GM06990 (cell line): ENCODE measurements at regions not wholly inside any gene's neighbourhood (a gene's known extent, or its start where the extent isn't known, plus 50 kb on each side); places are given as distances from the start of the nearest gene placed in this dataset.

Experiments
- DNase-seq: peaks from one replicate; pipeline ENCODE4 v3.0.0-alpha.2; 2011; ENCODE audit not compliant: insufficient read length; ENCODE audit errors: extremely low read depth
- H3K27me3 ChIP-seq: replicated peaks from 2 replicates; pipeline ENCODE4 v1.6.0; 2011; ENCODE audit warnings: low read length; ENCODE audit not compliant: control insufficient read depth, insufficient read depth
- H3K36me3 ChIP-seq: 2 replicates; pipeline ENCODE4 v1.5.1; 2011; ENCODE audit warnings: low read length; ENCODE audit not compliant: control insufficient read depth, insufficient read depth
- H3K4me3 ChIP-seq: replicated peaks from 2 replicates; pipeline ENCODE4 v1.5.1; 2011; ENCODE audit warnings: low read depth, mild to moderate bottlenecking, control low read depth, low read length
- TF ChIP-seq, protein P1 (sequence below): IDR thresholded peaks from 2 replicates; pipeline ENCODE4 v1.5.1; 2011; ENCODE audit warnings: low read length, control low read depth, mild to moderate bottlenecking, inconsistent platforms; ENCODE audit not compliant: insufficient read depth, poor library complexity, severe bottlenecking

DNA sequence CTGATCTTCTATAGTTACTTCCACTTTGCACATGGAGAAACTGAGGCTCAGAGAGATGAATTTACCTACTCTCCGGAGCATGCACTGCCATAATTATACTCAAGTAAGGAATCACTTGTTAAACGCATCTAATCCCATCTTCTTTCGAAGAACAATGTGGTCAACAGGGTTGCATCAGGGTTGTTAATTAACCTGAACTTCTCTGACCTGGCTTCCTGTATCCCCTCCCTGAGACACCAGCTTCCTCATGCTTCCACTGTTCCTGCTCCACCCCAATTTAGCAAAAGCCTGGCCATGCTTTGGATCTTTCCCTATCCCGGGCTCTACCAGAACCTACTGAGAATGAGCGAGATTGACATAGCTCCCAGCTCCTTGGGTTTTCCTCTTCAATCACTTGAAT is 136.7 kb downstream of the SMIM20 start:
- no peak overlapping the region for H3K4me3 ChIP-seq
- no peaks in the 10 kb centered on the region for H3K27me3 ChIP-seq
- H3K36me3 ChIP-seq = no peaks in the 10 kb centered on the region
- DNase-seq = no peak
- TF ChIP-seq, protein P1, sequence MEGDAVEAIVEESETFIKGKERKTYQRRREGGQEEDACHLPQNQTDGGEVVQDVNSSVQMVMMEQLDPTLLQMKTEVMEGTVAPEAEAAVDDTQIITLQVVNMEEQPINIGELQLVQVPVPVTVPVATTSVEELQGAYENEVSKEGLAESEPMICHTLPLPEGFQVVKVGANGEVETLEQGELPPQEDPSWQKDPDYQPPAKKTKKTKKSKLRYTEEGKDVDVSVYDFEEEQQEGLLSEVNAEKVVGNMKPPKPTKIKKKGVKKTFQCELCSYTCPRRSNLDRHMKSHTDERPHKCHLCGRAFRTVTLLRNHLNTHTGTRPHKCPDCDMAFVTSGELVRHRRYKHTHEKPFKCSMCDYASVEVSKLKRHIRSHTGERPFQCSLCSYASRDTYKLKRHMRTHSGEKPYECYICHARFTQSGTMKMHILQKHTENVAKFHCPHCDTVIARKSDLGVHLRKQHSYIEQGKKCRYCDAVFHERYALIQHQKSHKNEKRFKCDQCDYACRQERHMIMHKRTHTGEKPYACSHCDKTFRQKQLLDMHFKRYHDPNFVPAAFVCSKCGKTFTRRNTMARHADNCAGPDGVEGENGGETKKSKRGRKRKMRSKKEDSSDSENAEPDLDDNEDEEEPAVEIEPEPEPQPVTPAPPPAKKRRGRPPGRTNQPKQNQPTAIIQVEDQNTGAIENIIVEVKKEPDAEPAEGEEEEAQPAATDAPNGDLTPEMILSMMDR = no peak

DNA sequence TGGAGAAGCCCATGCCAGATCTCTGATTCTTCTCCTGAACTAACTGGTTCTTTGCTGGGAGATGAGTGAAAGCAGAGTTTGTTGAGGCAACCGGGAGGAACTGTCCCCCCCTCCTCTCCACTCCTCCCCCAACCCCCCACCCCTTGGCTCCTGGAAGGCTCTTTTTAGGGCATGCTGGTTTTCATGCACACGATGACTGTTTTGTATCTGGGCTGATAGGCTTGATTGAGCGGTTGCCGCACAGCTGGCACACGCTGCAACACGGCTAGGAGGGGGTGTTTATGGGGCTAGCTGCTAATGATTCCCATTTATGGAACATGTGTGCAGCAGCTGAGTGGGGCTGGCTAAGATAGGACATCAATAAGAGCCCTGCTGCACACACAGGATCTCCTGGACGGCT is 137.2 kb downstream of the SMIM20 start:
- TF ChIP-seq, protein P1 = no peak
- no peak overlapping the region for H3K4me3 ChIP-seq
- H3K36me3 ChIP-seq = no peaks in the 10 kb centered on the region
- no peaks in the 10 kb centered on the region; the same call in 1 of the 2 replicates for H3K27me3 ChIP-seq
- DNase-seq = no peak

DNA sequence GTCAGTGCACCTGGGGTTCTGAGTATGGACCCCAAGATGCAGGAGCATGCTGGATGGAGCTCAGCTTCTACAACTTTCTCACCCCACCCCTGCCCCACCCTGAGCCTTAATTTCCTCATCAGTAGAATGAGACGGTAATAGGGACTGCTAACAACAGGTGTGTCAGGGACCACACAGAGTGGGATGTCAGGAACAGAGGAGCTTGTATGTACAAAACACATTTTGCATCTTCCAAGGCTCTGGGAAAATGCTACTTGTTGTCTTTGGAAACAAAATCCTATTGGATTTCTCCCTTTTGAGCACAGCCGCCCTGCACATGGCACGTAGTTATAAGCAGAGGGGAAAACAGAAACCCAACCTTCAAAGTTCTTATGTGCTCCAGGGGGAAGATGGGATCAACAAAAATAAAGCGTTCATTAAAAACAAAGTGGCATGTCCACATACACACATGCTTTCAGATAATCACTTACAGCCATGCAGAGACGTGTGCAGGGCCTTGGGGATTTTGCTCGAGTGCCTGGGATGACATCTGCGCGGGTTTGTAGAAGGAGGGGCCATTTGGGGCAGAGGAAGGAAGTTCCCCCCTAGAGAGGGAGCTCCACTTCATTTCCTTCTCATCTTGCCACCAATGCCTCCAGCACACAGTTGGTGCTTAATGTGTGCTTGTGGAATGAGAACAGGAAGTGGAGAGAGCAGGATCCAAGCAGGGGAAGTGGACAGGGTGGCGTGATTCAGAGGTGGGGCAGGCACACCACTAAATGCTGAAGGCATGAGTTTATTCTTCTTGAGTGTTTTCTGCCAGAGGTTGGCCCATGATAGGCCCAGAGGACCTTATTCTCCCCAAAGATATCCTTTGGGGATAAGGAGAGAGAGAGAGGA is 138.9 kb downstream of the SMIM20 start:
- H3K27me3 ChIP-seq = no peaks in the 10 kb centered on the region; the same call in 1 of the 2 replicates
- DNase-seq = no peak
- TF ChIP-seq, protein P1 = no peak
- H3K36me3 ChIP-seq = no peaks in the 10 kb centered on the region
- H3K4me3 ChIP-seq = no peak overlapping the region

DNA sequence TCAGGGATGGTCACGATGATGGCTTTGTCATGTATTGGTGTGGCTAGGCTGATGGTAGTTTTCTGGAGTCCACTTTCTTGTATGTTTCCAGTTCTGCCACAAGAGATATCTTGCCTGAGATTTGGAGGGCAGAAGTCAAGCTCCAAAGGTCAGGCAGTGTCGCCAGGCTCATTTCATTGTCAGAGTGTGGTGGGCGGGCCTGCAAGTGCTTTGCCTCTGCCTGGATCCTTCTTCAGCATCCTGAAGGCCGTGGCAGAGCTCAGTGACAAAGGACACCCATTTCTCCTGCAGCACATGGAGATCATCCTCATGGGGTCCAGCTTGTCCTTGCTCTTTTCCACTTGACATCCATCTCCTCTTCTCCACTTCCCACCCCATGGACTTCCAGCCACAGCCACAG is 139.7 kb downstream of the SMIM20 start:
- TF ChIP-seq, protein P1 = no peak
- Histone ChIP-seq H3K36me3 (no peaks in the 10 kb centered on the region), H3K27me3 (no peaks in the 10 kb centered on the region; the same call in 1 of the 2 replicates), H3K4me3 (no peak overlapping the region)
- no peak for DNase-seq

DNA sequence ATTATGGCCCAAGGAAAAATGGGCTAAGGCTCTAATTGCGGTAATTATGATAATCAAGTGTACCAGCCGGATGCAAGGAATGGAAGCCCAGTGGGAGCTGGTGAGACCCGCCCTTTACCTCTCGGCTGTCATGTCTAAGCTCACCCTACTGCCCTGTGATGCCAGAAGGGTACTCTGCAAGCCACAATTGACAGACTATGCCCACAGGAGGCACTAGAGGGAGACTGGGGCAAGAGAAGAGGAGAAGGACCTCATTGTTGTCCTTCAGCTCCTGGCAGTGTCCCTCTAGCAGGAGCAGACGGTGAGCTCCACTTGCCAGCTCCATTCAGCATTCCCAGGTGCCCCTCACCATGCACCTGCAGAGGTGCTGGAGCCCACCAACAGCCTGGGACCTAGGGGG is 141.8 kb downstream of the SMIM20 start:
- Histone ChIP-seq H3K4me3 (no peak overlapping the region), H3K27me3 (no peaks in the 10 kb centered on the region; the same call in 1 of the 2 replicates), H3K36me3 (no peaks in the 10 kb centered on the region)
- TF ChIP-seq, protein P1 = peak; percentile 9
- no peak for DNase-seq
